Left colon (tissue), 2 donors: ENCODE measurements at regions not wholly inside any gene's neighbourhood (a gene's known extent, or its start where the extent isn't known, plus 50 kb on each side); places are given as distances from the start of the nearest gene placed in this dataset.

Experiments
- ATAC-seq: fragments of 200-7000 bp; cut with Tn5 transposase; one replicate; pipeline ENCODE4 v1.9.1; 2020; ENCODE audit warnings: mild to moderate bottlenecking, moderate library complexity
- DNase-seq, 2 donors: peaks; one replicate each; pipeline ENCODE4 v3.0.0-alpha.2; 2020
- intact Hi-C, 2 donors: fragments of 100-400 bp; cut with DNase I in 1 of 2; cut with micrococcal nuclease in 1 of 2; formaldehyde crosslinking; loops; one replicate each; pipeline versions ENCODE4 v1.11.2 to v1.14.0; 2022; cut with DNase I, micrococcal nuclease
- donor health status: DM: no; HTN: no; CAD: no.
- donor health status: DM: yes; HTN: yes; CAD: no.

- ATAC-seq: no peak
- intact Hi-C loops: no loop called here
- DNase-seq: no peak
Observed at GRCh38 chr5:4642525-4642924, 497.6 kb upstream of the ADAMTS16 start.

GRCh38 chr5:4643190-4643589 lies 496.9 kb upstream of the ADAMTS16 start:
- intact Hi-C loops: no loop called here
- ATAC-seq (no peak), DNase-seq (no peak)

DNA sequence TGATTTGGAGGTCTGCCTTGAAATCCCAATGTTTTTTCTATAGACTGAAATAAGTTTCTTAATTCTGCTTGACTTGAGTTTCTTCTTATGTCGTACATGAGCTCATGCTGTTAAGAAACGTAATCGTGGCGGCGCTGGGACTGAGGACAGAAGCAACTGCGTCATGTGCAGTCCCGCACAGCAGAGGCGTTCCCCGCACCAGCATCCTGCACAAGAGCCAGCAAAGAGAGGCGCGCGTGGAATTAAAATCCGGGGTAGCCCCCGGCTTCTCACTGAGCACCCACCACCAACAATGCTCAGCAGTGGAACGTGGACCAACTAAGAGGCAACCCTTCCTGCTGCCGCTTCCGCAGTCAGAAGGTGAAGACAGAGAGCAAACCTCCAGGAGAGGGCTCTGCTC lies 496.2 kb upstream of the ADAMTS16 start:
- intact Hi-C loops: no loop called here
- DNase-seq (no peak), ATAC-seq (no peak)

DNA sequence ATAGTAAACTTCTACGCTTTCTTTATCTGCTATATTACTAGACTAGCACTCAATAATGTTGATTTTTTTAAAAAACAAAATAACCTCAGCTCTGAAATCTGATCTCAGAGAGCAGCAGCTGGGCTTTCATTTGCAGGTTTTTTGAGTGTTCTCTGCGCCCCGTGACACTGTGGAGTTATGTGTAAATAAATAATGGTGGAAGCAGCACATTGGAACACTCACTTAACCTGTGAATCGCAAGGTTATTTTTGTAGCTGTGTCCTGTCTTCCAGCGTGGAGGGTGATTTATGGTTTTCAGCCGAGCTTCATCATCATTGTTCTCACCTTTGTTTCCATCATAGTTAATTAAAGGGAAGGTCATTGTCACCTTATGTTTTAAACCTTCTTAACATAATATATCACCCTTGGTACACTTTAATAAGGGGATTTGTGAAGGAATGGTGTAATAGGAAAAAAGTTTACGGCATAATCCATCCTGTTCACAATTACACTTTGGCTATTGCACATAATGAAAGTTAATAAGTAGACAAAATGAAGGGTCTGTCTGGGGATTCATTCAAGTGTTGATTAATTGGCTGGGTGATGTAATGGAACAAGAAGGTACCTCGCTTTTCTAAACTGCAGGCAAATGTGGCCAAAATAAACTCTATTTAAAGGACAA lies 493.3 kb upstream of the ADAMTS16 start:
- DNase-seq: no peak
- no peak for ATAC-seq
- intact Hi-C loops: no loop called here

DNA sequence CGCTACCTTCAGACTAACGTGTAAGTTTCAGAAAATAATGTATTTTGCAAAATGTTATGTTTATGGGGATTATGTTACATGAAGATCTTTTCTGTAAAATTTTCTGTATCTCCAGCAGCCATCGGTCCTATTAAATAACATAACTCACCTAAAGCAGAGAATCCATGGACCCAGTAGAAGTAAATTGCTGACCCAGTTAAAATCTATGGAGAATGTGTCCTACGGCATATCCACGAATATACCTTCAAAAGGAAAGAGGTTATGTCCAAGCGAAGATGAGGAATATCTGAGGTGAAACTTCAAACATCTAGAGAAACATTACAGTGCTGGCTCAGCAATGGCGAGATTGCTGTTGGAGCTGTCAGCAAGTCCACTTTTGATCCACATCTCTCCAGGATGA lies 492.2 kb upstream of the ADAMTS16 start:
- ATAC-seq (no peak), DNase-seq (no peak)
- intact Hi-C loops: no loop called here

- no peak for ATAC-seq
- DNase-seq: no peak
- intact Hi-C loops: no loop called here
Observed at GRCh38 chr5:4651806-4652565, 488.1 kb upstream of the ADAMTS16 start.

DNA sequence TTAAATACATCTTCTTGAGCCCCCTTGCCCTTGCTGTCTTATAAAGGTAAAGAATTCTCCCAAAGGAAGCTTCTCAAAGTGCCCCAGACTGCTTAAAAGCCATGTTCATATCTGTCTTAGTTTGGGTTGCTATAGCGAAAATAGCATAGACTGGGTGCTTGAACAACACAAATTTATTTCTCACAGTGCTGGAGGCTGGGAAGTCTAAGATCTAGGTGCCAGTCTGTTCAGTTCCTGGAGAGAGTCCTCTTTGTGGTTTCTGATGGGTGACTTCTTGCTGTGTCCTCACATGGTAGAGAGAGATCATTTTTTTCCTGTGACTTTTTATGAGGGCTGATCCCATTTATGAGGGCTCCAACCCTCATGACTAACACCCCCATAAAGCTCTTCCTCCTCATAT lies 486.7 kb upstream of the ADAMTS16 start:
- intact Hi-C loops: no loop called here
- DNase-seq: no peak
- no peak for ATAC-seq

DNA sequence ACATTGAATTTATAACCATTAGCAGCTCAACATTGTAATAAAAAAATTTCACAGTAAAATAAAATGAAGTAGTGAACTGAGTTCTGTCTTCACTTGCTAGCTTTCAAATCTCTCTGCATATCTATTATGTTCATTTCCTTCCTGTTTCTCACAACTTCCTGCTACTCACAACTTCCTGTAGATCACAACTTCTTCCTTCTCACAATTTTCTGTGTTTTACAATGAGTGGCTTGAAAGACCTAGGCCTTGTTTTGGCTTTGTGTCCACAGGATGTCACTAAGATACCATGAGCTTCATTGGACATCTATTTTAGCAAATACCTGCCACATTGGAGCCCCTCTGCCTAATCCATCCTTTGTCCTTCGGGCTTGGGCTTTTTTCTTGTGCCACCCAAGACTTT lies 480.3 kb upstream of the ADAMTS16 start:
- ATAC-seq: no peak
- no peak for DNase-seq
- intact Hi-C loops: no loop called here

DNA sequence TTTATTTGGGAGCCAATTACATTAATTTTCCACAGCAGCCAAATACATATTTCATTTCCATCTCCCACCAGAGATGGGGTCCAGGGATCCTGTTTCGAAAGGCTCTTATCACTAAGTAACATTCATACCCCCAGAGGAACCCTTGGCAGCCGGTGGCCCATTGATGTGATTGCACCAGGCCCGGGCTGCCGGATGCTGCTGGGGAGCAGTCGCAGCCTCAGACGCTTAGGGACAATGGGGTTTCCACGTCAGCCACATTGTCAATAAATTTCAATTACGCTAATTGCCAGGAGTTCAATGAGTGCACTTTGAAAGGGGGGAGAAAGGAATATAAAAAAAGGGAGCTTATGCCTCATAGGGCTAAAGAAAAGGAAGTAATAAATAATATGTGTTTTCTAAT lies 478.8 kb upstream of the ADAMTS16 start:
- DNase-seq: no peak
- ATAC-seq: no peak

GRCh38 chr5:4661836-4662235 lies 478.3 kb upstream of the ADAMTS16 start:
- DNase-seq (no peak), ATAC-seq (no peak)
- intact Hi-C loops: no loop called here

More for the DNA sequence above, 478.8 kb upstream of the ADAMTS16 start:
- intact Hi-C loops: no loop called here

GRCh38 chr5:4662756-4663155 lies 477.4 kb upstream of the ADAMTS16 start:
- ATAC-seq (no peak), DNase-seq (no peak)
- intact Hi-C loops: no loop called here

DNA sequence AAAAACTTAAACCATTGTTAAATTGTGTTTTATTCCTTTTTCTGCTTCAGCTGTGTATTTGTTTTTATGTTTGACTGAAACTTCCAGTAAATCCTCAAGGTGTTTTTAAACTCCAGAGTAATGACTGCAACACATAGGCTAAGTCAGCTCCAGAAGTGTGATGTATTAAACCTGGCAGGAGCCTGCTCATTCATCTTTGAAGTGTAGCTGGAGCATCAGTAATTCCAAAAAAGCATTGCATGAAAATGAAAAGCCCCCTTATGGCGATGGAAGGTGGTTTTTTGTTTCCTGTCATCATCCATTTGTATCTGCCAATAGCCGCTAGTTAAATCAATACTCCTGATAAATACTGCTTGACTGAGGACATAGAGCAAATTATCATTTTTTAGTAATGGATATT lies 474.2 kb upstream of the ADAMTS16 start:
- ATAC-seq (no peak), DNase-seq (no peak)
- intact Hi-C loops: no loop called here

DNA sequence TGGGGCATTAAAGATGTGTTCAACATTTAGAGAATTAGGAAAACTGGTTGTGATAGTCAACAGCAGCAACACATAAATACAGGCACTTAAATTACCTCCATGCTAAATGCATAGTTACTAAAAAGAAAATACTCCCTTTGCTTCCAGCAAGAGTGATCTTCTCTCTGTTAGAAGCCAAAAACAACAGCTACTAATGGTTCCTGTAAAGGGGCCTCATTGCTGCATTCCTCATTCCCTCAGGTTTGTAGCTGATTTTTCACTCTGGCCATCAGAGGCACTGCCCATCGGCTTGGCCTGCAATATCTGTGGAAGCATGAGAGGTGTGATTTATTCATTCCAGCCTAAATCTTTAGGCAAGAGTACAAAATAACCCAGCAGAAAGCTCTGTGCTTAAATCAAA lies 466.0 kb upstream of the ADAMTS16 start:
- no peak for DNase-seq
- ATAC-seq: no peak
- intact Hi-C loops: no loop called here

DNA sequence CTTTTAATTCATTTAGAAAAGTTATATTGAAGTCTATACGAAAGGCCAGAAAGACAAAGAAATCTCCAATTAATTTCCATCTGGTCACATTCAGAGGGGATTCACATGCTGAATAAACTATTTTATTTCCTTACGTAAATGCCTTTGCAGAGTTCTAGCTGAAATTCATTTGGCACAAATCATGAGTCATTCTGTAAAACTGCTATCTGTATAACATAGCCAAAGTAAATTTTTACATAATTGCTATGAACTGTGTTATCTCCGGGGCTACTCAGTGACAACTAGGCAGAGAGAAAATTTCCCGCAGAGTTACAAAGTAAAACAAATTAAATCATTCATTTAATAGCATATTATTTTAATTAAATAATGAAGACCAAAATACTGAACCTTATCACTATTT lies 463.2 kb upstream of the ADAMTS16 start:
- ATAC-seq (no peak), DNase-seq (no peak)
- intact Hi-C loops: no loop called here

GRCh38 chr5:4684946-4685345 lies 455.2 kb upstream of the ADAMTS16 start:
- intact Hi-C loops: no loop called here

GRCh38 chr5:4698596-4698995 lies 441.5 kb upstream of the ADAMTS16 start:
- ATAC-seq (no peak), DNase-seq (no peak)
- intact Hi-C loops: no loop called here

More at GRCh38 chr5:4684946-4685345, 455.2 kb upstream of the ADAMTS16 start:
- no peak for ATAC-seq
- no peak for DNase-seq

DNA sequence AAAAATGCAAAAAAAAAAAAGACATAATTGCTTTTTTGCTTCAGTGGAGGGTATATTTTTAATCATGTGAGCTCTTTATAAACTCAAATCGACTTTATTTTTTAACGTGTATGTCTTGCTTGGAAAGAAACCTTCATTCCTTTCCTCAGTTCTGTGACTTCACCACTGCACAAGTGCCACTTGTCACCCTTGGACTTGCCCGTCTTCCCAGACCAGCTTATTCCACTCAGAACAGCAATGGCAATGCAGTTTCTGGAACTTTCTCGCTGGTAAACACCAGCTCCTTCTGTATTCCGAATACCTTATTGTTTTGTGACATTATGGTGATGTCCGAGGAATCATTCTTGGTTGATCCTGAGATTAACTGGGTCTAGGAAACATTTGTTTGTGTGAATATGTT lies 440.5 kb upstream of the ADAMTS16 start:
- DNase-seq: no peak
- intact Hi-C loops: no loop called here
- ATAC-seq: no peak

DNA sequence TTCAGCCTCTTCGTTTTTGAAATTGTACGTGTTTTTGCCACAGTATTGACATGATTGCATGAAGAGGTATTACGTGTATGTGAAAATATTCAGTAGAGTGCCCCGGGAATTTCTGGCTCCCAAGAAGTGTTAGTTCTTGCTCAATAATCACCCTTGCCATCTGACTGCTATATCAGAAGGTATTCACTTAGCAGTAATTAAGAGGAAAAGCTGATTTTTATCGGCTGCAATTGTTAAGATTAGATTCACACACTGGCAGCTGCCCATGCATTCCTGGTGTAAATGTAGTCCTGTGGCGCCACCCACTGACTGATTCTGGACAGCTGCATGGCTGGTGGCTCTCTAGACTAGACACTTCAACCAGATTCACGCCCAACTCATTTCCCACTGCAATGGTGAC lies 440.1 kb upstream of the ADAMTS16 start:
- no peak for ATAC-seq
- intact Hi-C loops: no loop called here

GRCh38 chr5:4700871-4701270 lies 439.3 kb upstream of the ADAMTS16 start:
- DNase-seq: no peak

More for the DNA sequence above, 440.1 kb upstream of the ADAMTS16 start:
- no peak for DNase-seq

DNA sequence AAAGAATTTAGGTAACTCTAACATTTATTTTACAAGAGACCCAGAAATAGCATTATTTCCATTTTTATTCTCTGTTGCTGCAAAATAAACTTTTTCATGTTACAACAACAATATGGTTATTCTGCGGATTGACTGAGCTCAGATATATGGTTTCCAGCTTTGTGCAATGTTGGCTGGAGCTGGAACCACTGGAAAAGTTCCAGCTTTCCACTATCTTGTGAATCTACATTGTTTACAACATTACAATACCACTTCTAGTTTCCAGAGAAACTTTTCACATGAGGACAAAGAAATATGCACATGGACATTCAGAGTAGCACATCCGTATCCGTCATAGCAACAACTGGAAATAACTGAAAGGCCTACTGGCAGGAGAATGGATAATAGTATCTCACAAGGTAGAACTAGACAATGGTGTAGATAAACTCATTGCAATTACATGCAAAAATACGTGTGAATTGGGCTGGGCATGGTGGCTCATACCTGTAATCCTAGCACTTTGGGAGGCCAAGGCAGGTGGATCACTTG lies 436.1 kb upstream of the ADAMTS16 start:
- ATAC-seq (no peak), DNase-seq (no peak)
- intact Hi-C loops: no loop called here

More at GRCh38 chr5:4700871-4701270, 439.3 kb upstream of the ADAMTS16 start:
- ATAC-seq: no peak
- intact Hi-C loops: no loop called here
